ENCODE measurements at regions not wholly inside any gene's neighbourhood (a gene's known extent, or its start where the extent isn't known, plus 50 kb on each side); places are given as distances from the start of the nearest gene placed in this dataset.

- H3K4me3 ChIP-seq (ENCODE audit: low read length): no peak overlapping the region
- no peaks in the 10 kb centered on the region for H3K27me3 ChIP-seq (ENCODE audit: low read length)
- DNase-seq (no peak), ATAC-seq (no peak)
- H2AFZ ChIP-seq (ENCODE audit: low read length): no peak overlapping the region
- POLR2A ChIA-PET (ENCODE audit: unreplicated experiment): no interaction called here
- no TSS peak for BruUV-seq (replicated peaks)
- no peaks in the 10 kb centered on the region for H4K20me1 ChIP-seq (ENCODE audit: low read length)
- no peak overlapping the region for H3K27ac ChIP-seq (ENCODE audit: low read length)
- no peak overlapping the region for H3K9ac ChIP-seq (ENCODE audit: low read length)
- H3K4me1 ChIP-seq (ENCODE audit: insufficient read depth, low read length): no peaks in the 10 kb centered on the region
- no peaks in the 10 kb centered on the region for H3K9me3 ChIP-seq (ENCODE audit: low read length)
- no peaks in the 10 kb centered on the region for H3K79me2 ChIP-seq (ENCODE audit: low read length)
- CTCF ChIA-PET: no interaction called here
- H3K4me2 ChIP-seq (ENCODE audit: low read length): no peak overlapping the region
- no peaks in the 10 kb centered on the region for H3K9me2 ChIP-seq (replicated peaks; ENCODE audit: low read length)
- no peak for TF ChIP-seq EZH2phosphoT487 (IDR thresholded peaks at IDR 0.05; ENCODE audit: borderline replicate concordance, low read length)
- TF ChIP-seq EZH2 (IDR thresholded peaks at IDR 0.05; ENCODE audit: low read length, unreplicated experiment): no peak
- TF ChIP-seq CTCF (conservative IDR thresholded peaks at IDR 0.05; ENCODE audit: low read depth, low read length): no peak
- no peaks in the 10 kb centered on the region for H3K36me3 ChIP-seq (ENCODE audit: low read depth, low read length)
- intact Hi-C loops (cut with micrococcal nuclease): no loop called here
- no peaks in the 10 kb centered on the region for H3F3A ChIP-seq (ENCODE audit: low read length, unreplicated experiment)
These were observed 540.9 kb upstream of the RAB6C start for GRCh38 chr2:129438501-129439057.

GRCh38 chr2:129439406-129440302, 539.8 kb upstream of the RAB6C start:
- no peaks in the 10 kb centered on the region for H3K36me3 ChIP-seq (ENCODE audit: low read depth, low read length)
- no peaks in the 10 kb centered on the region for H3K79me2 ChIP-seq (ENCODE audit: low read length)
- no peak overlapping the region for H3K4me2 ChIP-seq (ENCODE audit: low read length)
- H3K27ac ChIP-seq (ENCODE audit: low read length): no peak overlapping the region
- no peaks in the 10 kb centered on the region for H3K4me1 ChIP-seq (ENCODE audit: insufficient read depth, low read length)
- H3K27me3 ChIP-seq (ENCODE audit: low read length): no peaks in the 10 kb centered on the region
- DNase-seq (no peak), ATAC-seq (no peak)
- no peaks in the 10 kb centered on the region for H3K9me3 ChIP-seq (ENCODE audit: low read length)
- H4K20me1 ChIP-seq (ENCODE audit: low read length): no peaks in the 10 kb centered on the region
- no peak overlapping the region for H3K4me3 ChIP-seq (ENCODE audit: low read length)
- no peak overlapping the region for H3K9ac ChIP-seq (ENCODE audit: low read length)
- CTCF ChIA-PET: no interaction called here
- POLR2A ChIA-PET (ENCODE audit: unreplicated experiment): no interaction called here
- no peaks in the 10 kb centered on the region for H3F3A ChIP-seq (ENCODE audit: low read length, unreplicated experiment)
- no peak for TF ChIP-seq CTCF (conservative IDR thresholded peaks at IDR 0.05; ENCODE audit: low read depth, low read length)
- TF ChIP-seq EZH2 (IDR thresholded peaks at IDR 0.05; ENCODE audit: low read length, unreplicated experiment): no peak
- TF ChIP-seq EZH2phosphoT487 (IDR thresholded peaks at IDR 0.05; ENCODE audit: borderline replicate concordance, low read length): no peak
- H2AFZ ChIP-seq (ENCODE audit: low read length): no peak overlapping the region
- intact Hi-C loops (cut with micrococcal nuclease): no loop called here
- no TSS peak for BruUV-seq (replicated peaks)
- H3K9me2 ChIP-seq (replicated peaks; ENCODE audit: low read length): no peaks in the 10 kb centered on the region

- ChIA-PET CTCF (no interaction called here), POLR2A (ENCODE audit: unreplicated experiment) (no interaction called here)
- no peaks in the 10 kb centered on the region for H3K4me1 ChIP-seq (ENCODE audit: insufficient read depth, low read length)
- H3K4me2 ChIP-seq (ENCODE audit: low read length): no peak overlapping the region
- H3K4me3 ChIP-seq (ENCODE audit: low read length): no peak overlapping the region
- H3K9me2 ChIP-seq (replicated peaks; ENCODE audit: low read length): no peaks in the 10 kb centered on the region
- no peak overlapping the region for H3K9ac ChIP-seq (ENCODE audit: low read length)
- no peak overlapping the region for H2AFZ ChIP-seq (ENCODE audit: low read length)
- no peak for ATAC-seq
- TF ChIP-seq CTCF (conservative IDR thresholded peaks at IDR 0.05; ENCODE audit: low read depth, low read length) (no peak), EZH2phosphoT487 (IDR thresholded peaks at IDR 0.05; ENCODE audit: borderline replicate concordance, low read length) (no peak), EZH2 (IDR thresholded peaks at IDR 0.05; ENCODE audit: low read length, unreplicated experiment) (no peak)
- BruUV-seq (replicated peaks): no TSS peak
- no peaks in the 10 kb centered on the region for H3K79me2 ChIP-seq (ENCODE audit: low read length)
- H3K9me3 ChIP-seq (ENCODE audit: low read length): no peaks in the 10 kb centered on the region
- H3K36me3 ChIP-seq (ENCODE audit: low read depth, low read length): no peaks in the 10 kb centered on the region
- no peaks in the 10 kb centered on the region for H3K27me3 ChIP-seq (ENCODE audit: low read length)
- intact Hi-C loops (cut with micrococcal nuclease): no loop called here
- DNase-seq: no peak
- H3K27ac ChIP-seq (ENCODE audit: low read length): no peak overlapping the region
- no peaks in the 10 kb centered on the region for H4K20me1 ChIP-seq (ENCODE audit: low read length)
- H3F3A ChIP-seq (ENCODE audit: low read length, unreplicated experiment): no peaks in the 10 kb centered on the region
These were observed 537.9 kb upstream of the RAB6C start for GRCh38 chr2:129441610-129442009.
